ENCODE measurements at regions not wholly inside any gene's neighbourhood (a gene's known extent, or its start where the extent isn't known, plus 50 kb on each side); places are given as distances from the start of the nearest gene placed in this dataset.

GRCh38 chr3:187998611-187999010, 155.3 kb upstream of the LPP start:
- no peaks in the 10 kb centered on the region for H3K36me3 ChIP-seq (ENCODE audit: control insufficient read depth in 3 of 3, insufficient read depth in 3 of 3, low read length in 3 of 3)
- no peak overlapping the region for H3K9ac ChIP-seq (ENCODE audit: low read depth in 1 of 3, low read length in 3 of 3)
- H3K9me3 ChIP-seq (ENCODE audit: control insufficient read depth in 3 of 3, low read length in 3 of 3) = no peaks in the 10 kb centered on the region
- no peaks in the 10 kb centered on the region for H3K27me3 ChIP-seq (ENCODE audit: control insufficient read depth in 3 of 3, insufficient read depth in 3 of 3, low read length in 3 of 3)
- peaks cover 0 to 4% (median 0%) of the 10 kb centered on the region in 3 donors for H3K4me1 ChIP-seq (ENCODE audit: control insufficient read depth in 3 of 3, insufficient read depth in 3 of 3, low read length in 3 of 3)
- no peak overlapping the region for H3K27ac ChIP-seq (ENCODE audit: low read depth, low read length)
- no peak overlapping the region for H3K4me3 ChIP-seq (ENCODE audit: low read length in 3 of 3)

GRCh38 chr3:187999821-188000220, 154.1 kb upstream of the LPP start:
- H3K9ac ChIP-seq (ENCODE audit: low read depth in 1 of 3, low read length in 3 of 3) = peak overlapping the region in 1 of 3 donors; percentile 7
- H3K27ac ChIP-seq (ENCODE audit: low read depth, low read length) = no peak overlapping the region
- H3K36me3 ChIP-seq (ENCODE audit: control insufficient read depth in 3 of 3, insufficient read depth in 3 of 3, low read length in 3 of 3) = no peaks in the 10 kb centered on the region
- peaks cover 0 to 4% (median 0%) of the 10 kb centered on the region in 3 donors for H3K4me1 ChIP-seq (ENCODE audit: control insufficient read depth in 3 of 3, insufficient read depth in 3 of 3, low read length in 3 of 3)
- no peaks in the 10 kb centered on the region for H3K9me3 ChIP-seq (ENCODE audit: control insufficient read depth in 3 of 3, low read length in 3 of 3)
- no peaks in the 10 kb centered on the region for H3K27me3 ChIP-seq (ENCODE audit: control insufficient read depth in 3 of 3, insufficient read depth in 3 of 3, low read length in 3 of 3)
- H3K4me3 ChIP-seq (ENCODE audit: low read length in 3 of 3) = no peak overlapping the region

GRCh38 chr3:188000361-188000861, 153.5 kb upstream of the LPP start:
- no peak overlapping the region for H3K27ac ChIP-seq (ENCODE audit: low read depth, low read length)
- peaks cover 0 to 4% (median 0%) of the 10 kb centered on the region in 3 donors for H3K4me1 ChIP-seq (ENCODE audit: control insufficient read depth in 3 of 3, insufficient read depth in 3 of 3, low read length in 3 of 3)

GRCh38 chr3:188001093-188001492, 152.9 kb upstream of the LPP start:
- H3K27ac ChIP-seq (ENCODE audit: low read depth, low read length) = no peak overlapping the region

More at GRCh38 chr3:188000361-188000861, 153.5 kb upstream of the LPP start:
- Histone ChIP-seq H3K9me3 (ENCODE audit: control insufficient read depth in 3 of 3, low read length in 3 of 3) (no peaks in the 10 kb centered on the region), H3K36me3 (ENCODE audit: control insufficient read depth in 3 of 3, insufficient read depth in 3 of 3, low read length in 3 of 3) (no peaks in the 10 kb centered on the region), H3K9ac (ENCODE audit: low read depth in 1 of 3, low read length in 3 of 3) (no peak overlapping the region), H3K27me3 (ENCODE audit: control insufficient read depth in 3 of 3, insufficient read depth in 3 of 3, low read length in 3 of 3) (no peaks in the 10 kb centered on the region), H3K4me3 (ENCODE audit: low read length in 3 of 3) (no peak overlapping the region)

GRCh38 chr3:188001926-188002325, 152.0 kb upstream of the LPP start:
- H3K4me3 ChIP-seq (ENCODE audit: low read length in 3 of 3) = no peak overlapping the region
- peaks cover 5 to 15% (median 9%) of the 10 kb centered on the region in 3 donors for H3K4me1 ChIP-seq (ENCODE audit: control insufficient read depth in 3 of 3, insufficient read depth in 3 of 3, low read length in 3 of 3)
- H3K27me3 ChIP-seq (ENCODE audit: control insufficient read depth in 3 of 3, insufficient read depth in 3 of 3, low read length in 3 of 3) = no peaks in the 10 kb centered on the region
- H3K36me3 ChIP-seq (ENCODE audit: control insufficient read depth in 3 of 3, insufficient read depth in 3 of 3, low read length in 3 of 3) = no peaks in the 10 kb centered on the region
- H3K9me3 ChIP-seq (ENCODE audit: control insufficient read depth in 3 of 3, low read length in 3 of 3) = no peaks in the 10 kb centered on the region
- H3K9ac ChIP-seq (ENCODE audit: low read depth in 1 of 3, low read length in 3 of 3) = no peak overlapping the region
- no peak overlapping the region for H3K27ac ChIP-seq (ENCODE audit: low read depth, low read length)

More at GRCh38 chr3:188001093-188001492, 152.9 kb upstream of the LPP start:
- Histone ChIP-seq H3K9me3 (ENCODE audit: control insufficient read depth in 3 of 3, low read length in 3 of 3) (no peaks in the 10 kb centered on the region), H3K27me3 (ENCODE audit: control insufficient read depth in 3 of 3, insufficient read depth in 3 of 3, low read length in 3 of 3) (no peaks in the 10 kb centered on the region), H3K4me3 (ENCODE audit: low read length in 3 of 3) (no peak overlapping the region), H3K4me1 (ENCODE audit: control insufficient read depth in 3 of 3, insufficient read depth in 3 of 3, low read length in 3 of 3) (peaks cover 0 to 8% (median 1%) of the 10 kb centered on the region in 3 donors), H3K9ac (ENCODE audit: low read depth in 1 of 3, low read length in 3 of 3) (no peak overlapping the region), H3K36me3 (ENCODE audit: control insufficient read depth in 3 of 3, insufficient read depth in 3 of 3, low read length in 3 of 3) (no peaks in the 10 kb centered on the region)

- no peak overlapping the region for H3K27ac ChIP-seq (ENCODE audit: low read depth, low read length)
- H3K4me3 ChIP-seq (ENCODE audit: low read length in 3 of 3) = no peak overlapping the region
- no peaks in the 10 kb centered on the region for H3K27me3 ChIP-seq (ENCODE audit: control insufficient read depth in 3 of 3, insufficient read depth in 3 of 3, low read length in 3 of 3)
- H3K36me3 ChIP-seq (ENCODE audit: control insufficient read depth in 3 of 3, insufficient read depth in 3 of 3, low read length in 3 of 3) = no peaks in the 10 kb centered on the region
- H3K9me3 ChIP-seq (ENCODE audit: control insufficient read depth in 3 of 3, low read length in 3 of 3) = no peaks in the 10 kb centered on the region
- H3K4me1 ChIP-seq (ENCODE audit: control insufficient read depth in 3 of 3, insufficient read depth in 3 of 3, low read length in 3 of 3) = peaks cover 7 to 15% (median 13%) of the 10 kb centered on the region in 3 donors
- H3K9ac ChIP-seq (ENCODE audit: low read depth in 1 of 3, low read length in 3 of 3) = no peak overlapping the region
These were observed 151.3 kb upstream of the LPP start for GRCh38 chr3:188002626-188003138.

GRCh38 chr3:188003188-188004171, 150.5 kb upstream of the LPP start:
- no peaks in the 10 kb centered on the region for H3K36me3 ChIP-seq (ENCODE audit: control insufficient read depth in 3 of 3, insufficient read depth in 3 of 3, low read length in 3 of 3)
- H3K9me3 ChIP-seq (ENCODE audit: control insufficient read depth in 3 of 3, low read length in 3 of 3) = no peaks in the 10 kb centered on the region
- H3K27ac ChIP-seq (ENCODE audit: low read depth, low read length) = no peak overlapping the region
- H3K4me3 ChIP-seq (ENCODE audit: low read length in 3 of 3) = no peak overlapping the region
- no peak overlapping the region for H3K9ac ChIP-seq (ENCODE audit: low read depth in 1 of 3, low read length in 3 of 3)
- no peaks in the 10 kb centered on the region for H3K27me3 ChIP-seq (ENCODE audit: control insufficient read depth in 3 of 3, insufficient read depth in 3 of 3, low read length in 3 of 3)
- peaks cover 7 to 19% (median 13%) of the 10 kb centered on the region in 3 donors for H3K4me1 ChIP-seq (ENCODE audit: control insufficient read depth in 3 of 3, insufficient read depth in 3 of 3, low read length in 3 of 3)

GRCh38 chr3:188006726-188007393, 147.1 kb upstream of the LPP start:
- Histone ChIP-seq H3K27ac (ENCODE audit: low read depth, low read length) (peak overlapping the region; percentile 86), H3K27me3 (ENCODE audit: control insufficient read depth in 3 of 3, insufficient read depth in 3 of 3, low read length in 3 of 3) (no peaks in the 10 kb centered on the region), H3K9me3 (ENCODE audit: control insufficient read depth in 3 of 3, low read length in 3 of 3) (no peaks in the 10 kb centered on the region), H3K36me3 (ENCODE audit: control insufficient read depth in 3 of 3, insufficient read depth in 3 of 3, low read length in 3 of 3) (no peaks in the 10 kb centered on the region), H3K4me1 (ENCODE audit: control insufficient read depth in 3 of 3, insufficient read depth in 3 of 3, low read length in 3 of 3) (peaks cover 7 to 19% (median 13%) of the 10 kb centered on the region in 3 donors), H3K4me3 (ENCODE audit: low read length in 3 of 3) (peak overlapping the region; percentile 32 to 72 (median 33)), H3K9ac (ENCODE audit: low read depth in 1 of 3, low read length in 3 of 3) (peak overlapping the region; percentile 47 to 85 (median 82))

- H3K9me3 ChIP-seq (ENCODE audit: control insufficient read depth in 3 of 3, low read length in 3 of 3) = no peaks in the 10 kb centered on the region
- H3K27ac ChIP-seq (ENCODE audit: low read depth, low read length) = peak overlapping the region; percentile 38
- no peaks in the 10 kb centered on the region for H3K27me3 ChIP-seq (ENCODE audit: control insufficient read depth in 3 of 3, insufficient read depth in 3 of 3, low read length in 3 of 3)
- peaks cover 7 to 19% (median 13%) of the 10 kb centered on the region in 3 donors for H3K4me1 ChIP-seq (ENCODE audit: control insufficient read depth in 3 of 3, insufficient read depth in 3 of 3, low read length in 3 of 3)
- no peaks in the 10 kb centered on the region for H3K36me3 ChIP-seq (ENCODE audit: control insufficient read depth in 3 of 3, insufficient read depth in 3 of 3, low read length in 3 of 3)
- H3K4me3 ChIP-seq (ENCODE audit: low read length in 3 of 3) = no peak overlapping the region
- no peak overlapping the region for H3K9ac ChIP-seq (ENCODE audit: low read depth in 1 of 3, low read length in 3 of 3)
These were observed 146.1 kb upstream of the LPP start for GRCh38 chr3:188007897-188008296.

Data from skeletal muscle tissue (tissue), 3 donors.